ENCODE measurements at regions not wholly inside any gene's neighbourhood (a gene's known extent, or its start where the extent isn't known, plus 50 kb on each side); places are given as distances from the start of the nearest gene placed in this dataset.

DNA sequence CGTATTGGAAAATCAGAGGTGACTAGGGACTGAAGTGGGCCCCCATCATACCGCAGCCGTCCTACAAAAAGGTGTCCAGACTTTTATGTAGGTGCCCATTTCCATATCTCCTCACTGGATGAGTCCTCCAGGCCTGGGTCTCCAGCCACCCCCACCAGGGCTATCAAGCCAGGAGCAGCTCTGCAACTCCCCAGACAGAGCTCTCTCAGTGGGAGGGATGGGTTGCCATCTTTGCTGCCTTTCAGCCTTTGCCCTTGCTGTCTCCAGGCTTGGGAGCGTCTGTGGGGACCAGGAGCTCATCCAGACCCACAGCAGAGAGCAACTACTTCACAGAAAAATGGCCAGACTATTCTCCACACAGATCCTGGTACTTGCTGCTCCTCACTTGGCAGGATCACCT lies 802.7 kb upstream of the IGFBP3 start:
- DNase-seq (ENCODE audit: low spot score) = no peak

DNA sequence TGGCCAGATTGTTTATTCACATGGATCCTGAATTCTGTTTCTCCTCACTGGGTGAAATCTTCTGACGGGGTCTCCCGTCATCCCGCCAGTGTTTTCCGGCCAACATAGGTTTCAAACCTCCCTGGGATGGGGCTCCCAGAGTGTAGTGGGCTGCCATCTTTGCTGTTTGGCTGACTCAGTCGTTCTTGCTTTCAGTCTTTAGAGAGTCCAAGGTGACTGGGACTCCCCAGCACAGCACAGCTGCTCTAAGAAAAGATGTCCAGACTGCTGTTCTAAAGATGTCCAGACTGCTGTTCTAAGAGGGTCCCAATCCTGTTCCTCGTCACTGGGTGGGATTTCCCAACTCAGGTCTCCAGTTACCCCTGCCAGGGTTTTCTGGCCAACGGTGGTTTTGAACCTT lies 801.9 kb upstream of the IGFBP3 start:
- no peak for DNase-seq (ENCODE audit: low spot score)

DNA sequence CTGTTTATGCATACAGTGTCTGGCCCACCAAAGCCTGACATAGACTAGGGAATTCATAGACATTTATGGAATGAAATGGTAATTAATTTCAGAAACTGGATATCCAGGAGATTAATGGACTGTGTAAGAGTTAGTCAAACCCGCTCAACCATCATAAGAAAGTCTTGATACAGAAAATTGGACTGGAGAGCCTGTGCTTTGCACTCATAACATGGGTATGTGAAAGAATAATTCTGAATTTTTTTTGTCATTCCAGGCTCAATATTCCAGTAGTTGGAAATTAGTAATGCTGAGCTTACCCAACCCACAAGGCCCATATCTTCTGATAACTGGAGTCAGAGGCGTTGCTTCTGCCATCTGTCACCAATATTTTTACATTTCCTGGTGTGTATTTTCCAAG lies 799.7 kb upstream of the IGFBP3 start:
- DNase-seq (ENCODE audit: low spot score) = no peak

DNA sequence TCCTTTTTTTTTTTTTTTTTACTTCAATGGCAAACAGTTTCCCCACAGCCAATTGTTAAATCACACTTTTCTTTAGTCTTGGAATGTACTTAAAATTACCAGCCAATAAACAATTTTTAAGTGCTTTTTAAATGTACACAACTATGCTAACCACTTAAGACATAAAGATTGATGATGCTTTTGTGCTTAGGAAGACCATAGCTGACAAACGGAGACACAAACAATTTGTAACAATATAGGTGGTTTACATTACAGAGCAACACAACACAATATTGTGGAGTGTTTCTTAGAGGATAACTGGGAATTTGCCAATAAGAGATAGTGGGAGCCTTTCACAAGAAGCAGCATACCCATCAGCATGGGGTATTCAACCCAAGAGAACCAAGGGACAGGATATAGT lies 798.5 kb upstream of the IGFBP3 start:
- DNase-seq (ENCODE audit: low spot score) = no peak

DNA sequence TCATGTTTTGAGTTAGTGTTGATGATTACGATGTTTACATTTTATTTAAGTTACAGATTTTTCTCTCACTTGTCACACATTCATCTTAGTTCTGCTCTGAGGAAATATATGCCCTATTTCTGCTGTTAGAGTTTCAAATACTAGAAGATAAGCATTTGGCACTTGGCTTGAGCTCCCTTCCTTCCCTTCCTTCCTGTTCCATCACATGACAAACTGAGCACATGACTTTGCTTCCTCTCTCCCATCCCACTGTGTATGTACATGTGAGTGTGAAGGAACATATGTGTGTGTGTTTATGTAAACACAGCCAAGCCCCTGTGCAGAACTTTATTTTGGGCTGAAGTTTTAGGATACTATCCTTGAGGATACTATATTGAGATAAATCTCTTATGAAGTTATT lies 795.9 kb upstream of the IGFBP3 start:
- no peak for DNase-seq (ENCODE audit: low spot score)

DNA sequence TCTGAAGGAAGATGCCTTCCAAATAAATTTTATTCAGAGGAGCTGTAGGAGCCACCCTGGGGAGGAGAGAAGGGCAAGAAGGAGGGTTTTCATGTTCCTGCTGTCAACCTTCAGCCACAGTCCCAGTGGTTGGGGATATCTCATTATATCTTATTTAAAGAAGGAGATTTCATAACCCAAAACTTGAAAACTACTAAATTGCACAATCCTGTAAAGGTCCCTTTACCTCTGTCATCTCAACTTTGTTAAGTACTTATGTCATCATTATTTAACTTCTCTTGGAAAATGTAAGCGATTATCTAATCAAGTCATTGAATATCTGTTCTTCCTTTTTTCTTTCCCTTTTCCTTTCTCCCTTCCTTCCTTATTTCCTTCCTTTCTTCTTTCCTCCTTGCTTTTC lies 794.5 kb upstream of the IGFBP3 start:
- DNase-seq (ENCODE audit: low spot score) = no peak

DNA sequence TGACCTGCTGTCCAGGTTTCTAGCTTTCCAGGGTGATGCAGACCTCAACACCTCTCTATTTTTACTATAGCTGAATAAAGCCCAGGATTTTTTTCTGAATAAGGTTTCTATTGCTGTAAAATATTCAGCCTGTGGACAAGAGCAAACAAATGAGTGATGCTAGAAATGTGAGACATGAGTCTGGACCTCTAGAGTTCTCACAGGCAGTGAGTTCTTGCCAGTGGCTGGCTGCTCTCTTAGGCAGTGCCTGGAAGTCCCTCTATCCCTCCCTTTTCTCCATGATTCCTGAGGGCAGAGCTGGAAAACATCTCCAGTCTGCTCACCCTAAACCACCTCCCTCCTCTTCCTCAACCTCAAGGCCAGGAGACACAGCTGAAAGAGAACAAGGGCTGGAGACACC lies 793.8 kb upstream of the IGFBP3 start:
- DNase-seq (ENCODE audit: low spot score) = no peak

DNA sequence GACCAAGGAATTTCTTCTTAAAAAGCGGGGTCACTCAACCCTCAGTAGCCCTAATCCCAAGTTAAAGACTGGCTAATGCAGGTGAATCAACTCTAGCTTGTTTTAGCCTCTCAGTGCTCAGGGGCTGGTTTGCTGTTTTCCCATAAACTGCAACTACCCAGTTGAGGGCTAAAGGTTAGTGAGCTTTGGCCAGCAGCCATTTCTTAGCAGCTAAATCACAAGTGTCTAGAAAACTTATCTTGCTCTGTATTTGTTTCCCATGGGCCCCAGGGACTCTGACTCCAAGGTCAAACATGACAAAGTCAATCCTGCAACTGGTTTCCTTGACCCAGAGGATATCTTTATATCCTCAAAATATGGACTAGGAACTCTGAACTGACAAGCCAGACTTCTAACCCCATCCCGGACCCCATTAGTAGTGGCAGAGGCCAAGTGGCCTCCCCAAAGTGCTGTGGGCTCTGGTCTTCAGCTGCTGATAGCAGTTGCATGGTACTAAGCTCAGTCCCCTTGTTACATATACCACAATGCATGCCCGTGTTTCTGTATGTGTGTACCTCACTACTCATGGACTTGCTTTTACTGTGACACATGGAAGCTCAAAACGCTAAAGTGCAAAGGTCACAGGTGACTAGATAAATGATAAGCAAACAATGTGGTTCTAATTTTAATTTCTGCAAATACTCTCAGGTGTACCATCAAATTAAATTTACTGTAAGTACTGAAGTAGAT lies 793.0 kb upstream of the IGFBP3 start:
- DNase-seq (ENCODE audit: low spot score) = peak; percentile 1

DNA sequence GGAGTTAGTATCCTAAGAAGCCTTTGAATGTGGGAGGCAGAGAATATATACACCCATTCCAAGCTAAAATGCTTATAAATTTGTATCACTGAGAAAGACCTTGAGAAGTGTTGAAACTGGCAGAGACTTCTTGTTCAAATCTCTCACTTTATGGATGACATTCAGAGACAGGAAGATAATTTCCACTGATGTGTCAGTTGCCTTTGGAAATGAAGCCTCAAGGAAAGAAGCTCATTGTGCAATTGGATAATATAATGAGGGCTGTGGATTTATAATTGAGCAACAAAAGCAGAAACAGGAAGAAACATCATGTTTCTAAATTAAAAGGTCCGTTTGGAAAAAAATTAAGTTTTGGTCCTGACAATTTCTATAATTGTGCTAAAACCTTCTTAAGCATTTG lies 789.9 kb upstream of the IGFBP3 start:
- DNase-seq (ENCODE audit: low spot score) = no peak

DNA sequence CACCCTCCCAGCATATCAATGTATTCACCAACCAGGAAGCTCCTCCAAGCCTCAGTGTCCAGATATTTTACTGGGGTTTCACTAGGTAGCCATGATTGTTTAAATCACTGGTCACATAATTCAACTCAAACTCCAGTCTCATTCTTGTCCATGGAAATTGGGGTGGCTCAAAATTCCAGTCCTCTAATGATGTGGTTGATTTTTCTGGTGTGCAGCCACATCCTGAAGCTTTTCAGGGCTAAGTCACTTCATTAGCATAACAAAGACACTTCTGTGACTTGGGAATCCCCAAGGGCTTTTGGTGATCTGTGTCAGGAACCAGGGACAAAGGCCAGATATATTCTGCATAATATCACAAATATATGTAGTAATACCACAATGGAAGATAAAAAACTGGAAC lies 786.9 kb upstream of the IGFBP3 start:
- no peak for DNase-seq (ENCODE audit: low spot score)

DNA sequence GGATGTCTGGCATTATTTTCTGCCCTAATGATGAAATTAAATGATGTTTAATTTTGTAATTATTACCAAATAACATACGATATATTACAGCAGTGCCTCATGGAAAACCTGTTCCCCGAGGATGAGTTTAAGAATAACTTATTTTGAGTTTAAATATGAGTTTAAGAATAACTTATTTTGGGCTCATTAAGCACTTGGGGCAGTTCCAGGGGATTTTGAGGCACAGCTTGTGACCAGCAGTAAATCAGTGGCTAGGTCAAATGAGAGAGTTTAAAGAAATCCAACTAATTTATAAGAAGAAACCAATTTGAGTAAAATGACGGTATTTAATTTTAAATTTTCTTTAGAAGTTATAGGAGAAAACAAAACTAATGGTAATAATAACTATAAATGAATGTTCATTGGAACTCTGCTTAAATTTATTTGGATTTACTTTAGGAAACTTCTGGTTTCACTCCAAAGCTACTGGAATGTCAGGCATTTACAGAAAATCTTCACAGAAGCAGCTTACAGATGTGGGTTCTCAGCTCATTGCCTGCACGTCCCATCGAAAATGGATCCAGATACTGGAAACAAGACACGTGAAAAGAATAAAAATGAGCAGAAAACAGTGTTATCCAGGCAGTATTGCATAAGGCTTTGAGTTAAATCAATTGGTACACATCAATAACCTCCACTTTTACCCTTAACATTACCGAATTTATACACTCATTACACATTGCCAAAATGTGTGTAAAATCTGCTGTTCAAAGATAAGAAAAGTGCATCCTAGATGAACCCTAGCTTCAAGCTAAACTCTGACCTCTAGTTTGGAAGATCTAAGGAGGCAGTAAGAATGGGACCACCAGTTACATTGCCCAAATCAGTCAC lies 784.5 kb upstream of the IGFBP3 start:
- DNase-seq (ENCODE audit: low spot score) = no peak

DNA sequence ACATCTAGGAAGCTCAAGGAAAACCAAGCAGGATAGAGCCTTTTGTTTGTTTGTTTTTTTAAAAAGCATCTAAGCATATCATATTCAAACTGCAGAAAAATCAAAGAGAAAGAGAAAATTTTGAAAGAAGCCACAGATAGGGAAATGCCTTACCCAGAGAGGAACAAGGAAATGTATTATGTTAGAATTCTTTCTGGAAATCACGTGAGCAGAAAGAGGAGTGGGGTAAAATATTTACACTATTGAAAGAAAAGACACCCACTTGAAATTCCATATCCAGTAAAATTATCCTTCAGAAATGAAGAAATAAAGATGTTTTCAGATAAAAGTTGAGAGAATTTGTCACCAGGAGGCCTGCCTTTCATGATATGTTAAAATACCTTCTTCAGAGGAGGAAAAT lies 775.7 kb upstream of the IGFBP3 start:
- no peak for DNase-seq (ENCODE audit: low spot score)

DNA sequence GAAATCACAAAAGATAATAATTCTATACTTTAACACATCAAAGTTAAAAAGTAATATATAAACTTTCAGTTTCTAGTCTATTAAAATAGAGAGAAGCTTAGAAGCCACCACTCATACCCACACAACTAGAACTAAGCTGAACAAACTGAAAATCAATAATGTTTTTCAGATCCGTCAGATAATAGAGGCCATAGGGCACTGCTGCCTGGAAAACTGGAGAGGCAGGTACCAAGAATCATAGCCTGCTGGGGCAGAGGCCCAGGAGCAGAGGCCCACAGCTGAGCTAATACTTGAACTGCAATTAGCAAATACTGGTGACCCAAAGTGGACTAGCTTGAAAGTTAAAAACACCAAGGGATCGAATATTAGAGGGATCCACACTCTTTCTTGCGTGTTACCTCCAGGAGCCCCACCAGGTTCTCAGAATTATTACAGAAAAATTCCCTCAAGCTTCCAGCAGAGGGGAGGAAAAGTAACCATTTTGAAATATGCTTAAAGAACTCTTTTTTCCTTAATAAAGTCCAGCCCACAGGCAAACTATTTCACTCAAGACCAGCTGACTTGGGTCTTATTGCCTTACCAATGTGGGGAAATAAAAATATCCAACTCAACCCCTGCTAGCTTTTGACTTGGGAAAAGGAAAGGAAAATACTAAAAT lies 774.1 kb upstream of the IGFBP3 start:
- no peak for DNase-seq (ENCODE audit: low spot score)

DNA sequence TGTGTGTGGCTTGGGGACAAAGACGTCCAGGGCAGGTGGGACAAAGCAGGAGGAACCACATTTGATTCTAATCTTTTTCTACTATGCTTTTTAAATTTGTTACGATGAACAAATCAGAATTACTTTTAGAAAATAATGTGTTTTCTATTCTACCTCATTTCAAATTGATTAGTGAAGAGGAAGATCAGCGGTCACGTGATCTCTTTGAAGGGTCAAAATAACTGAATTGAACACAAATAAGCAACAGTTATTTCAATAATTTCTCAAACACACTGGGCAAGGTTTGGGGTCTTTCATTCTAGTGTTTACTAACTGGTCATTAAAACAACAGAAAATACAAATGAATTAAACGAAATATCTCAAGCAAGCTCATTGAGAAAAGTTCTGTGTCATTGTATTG lies 773.0 kb upstream of the IGFBP3 start:
- DNase-seq (ENCODE audit: low spot score) = no peak

DNA sequence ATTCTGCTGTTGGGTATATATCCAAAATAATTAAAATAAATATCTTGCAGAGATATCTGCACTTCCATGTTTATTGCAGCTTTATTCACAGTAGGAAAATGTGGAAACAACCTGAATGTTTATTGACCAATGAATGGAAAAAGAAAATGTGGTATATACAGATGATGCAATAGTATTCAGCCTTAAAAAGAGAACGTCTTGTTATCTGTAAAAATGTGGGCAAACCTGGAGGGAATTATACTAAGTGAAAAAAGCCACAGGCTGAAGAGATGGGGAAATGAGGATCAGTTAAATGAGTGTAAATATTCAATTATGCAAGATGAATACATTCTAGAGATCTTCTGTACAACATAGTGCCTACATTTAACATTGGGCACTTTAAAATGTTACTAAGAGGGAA lies 766.1 kb upstream of the IGFBP3 start:
- no peak for DNase-seq (ENCODE audit: low spot score)

DNA sequence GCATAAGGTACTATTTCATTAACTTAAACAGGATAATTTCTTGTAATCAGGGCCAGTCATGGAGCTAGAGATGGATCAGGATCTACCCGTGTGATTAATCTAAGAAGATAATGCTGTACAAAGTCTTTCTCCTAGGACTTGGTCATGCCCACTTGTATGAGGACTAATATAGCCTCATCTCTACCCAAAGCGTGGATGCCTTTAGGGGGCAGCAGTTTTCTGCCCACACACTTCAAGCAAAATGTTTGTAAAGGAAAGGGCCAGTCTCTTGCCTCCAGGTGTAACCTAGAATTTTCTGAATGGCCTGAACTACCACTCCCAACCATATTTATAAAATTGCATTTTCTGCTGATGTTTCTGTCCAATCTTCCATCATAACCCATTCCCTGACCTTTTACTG lies 764.0 kb upstream of the IGFBP3 start:
- no peak for DNase-seq (ENCODE audit: low spot score)

DNA sequence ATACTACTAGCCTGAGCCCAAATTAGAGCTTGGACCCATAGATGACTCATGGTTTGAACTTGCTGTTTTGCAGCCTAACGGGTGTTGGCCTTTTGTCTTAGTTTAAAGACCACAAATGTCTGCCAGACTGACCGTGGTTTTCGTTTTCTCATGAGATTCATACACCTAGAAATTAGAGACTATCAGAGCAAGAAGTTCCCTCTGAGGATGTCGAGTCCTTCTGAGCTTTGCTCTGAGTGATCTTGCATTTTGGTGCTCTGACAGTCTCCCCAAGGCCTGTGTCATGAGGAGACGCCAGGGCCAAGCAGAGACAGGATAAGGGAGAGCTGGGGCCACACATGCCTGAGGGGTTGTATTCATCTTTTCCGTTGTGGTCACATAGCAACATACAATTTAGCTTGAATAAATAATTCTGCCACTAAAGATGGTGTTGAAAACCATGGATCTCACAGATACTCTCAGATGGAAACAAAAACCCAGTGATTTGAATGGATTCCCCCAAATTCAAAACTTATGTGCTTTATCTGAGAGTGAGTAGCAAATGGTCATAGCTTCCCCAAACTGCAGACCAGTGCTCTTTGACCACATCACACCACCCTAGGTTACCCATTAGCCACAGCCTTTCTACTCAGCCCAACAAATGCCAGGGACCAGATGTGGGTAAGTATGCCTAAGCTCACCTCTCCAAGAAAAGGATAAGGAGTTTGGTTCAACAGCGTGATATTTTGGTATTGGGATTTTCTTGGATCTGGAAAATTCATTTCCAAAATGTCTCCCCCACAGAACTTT lies 762.0 kb upstream of the IGFBP3 start:
- no peak for DNase-seq (ENCODE audit: low spot score)

DNA sequence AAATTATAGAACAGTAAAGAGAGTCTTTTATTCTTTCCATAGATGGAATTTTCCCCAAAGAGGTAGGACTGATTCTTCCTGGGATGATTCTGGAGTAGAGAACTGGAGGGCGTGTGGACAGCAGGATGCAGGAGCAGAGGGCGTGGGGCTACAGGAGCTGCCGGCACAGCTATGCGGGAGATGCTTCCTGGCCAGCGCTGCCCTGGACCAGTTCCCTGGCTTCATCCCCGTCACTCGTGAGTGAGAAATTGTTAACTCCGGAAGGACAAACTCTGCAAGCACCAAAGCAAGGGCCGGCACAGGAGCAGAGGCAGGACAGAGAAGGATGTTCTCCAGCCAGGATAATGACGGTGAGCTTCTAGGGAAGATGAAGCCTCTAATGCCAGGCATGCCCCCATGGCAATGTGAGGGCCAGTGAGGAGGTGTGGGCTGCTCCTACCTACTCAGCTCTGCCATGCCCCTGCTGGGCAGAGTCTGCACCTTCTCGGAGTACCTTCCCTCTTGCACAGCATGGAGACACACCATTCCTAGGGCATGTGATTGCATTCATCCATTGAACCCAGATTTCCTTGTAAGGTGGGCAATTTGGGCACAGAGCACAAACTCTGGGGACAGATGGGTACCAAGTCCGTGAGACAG lies 760.9 kb upstream of the IGFBP3 start:
- DNase-seq (ENCODE audit: low spot score) = no peak

DNA sequence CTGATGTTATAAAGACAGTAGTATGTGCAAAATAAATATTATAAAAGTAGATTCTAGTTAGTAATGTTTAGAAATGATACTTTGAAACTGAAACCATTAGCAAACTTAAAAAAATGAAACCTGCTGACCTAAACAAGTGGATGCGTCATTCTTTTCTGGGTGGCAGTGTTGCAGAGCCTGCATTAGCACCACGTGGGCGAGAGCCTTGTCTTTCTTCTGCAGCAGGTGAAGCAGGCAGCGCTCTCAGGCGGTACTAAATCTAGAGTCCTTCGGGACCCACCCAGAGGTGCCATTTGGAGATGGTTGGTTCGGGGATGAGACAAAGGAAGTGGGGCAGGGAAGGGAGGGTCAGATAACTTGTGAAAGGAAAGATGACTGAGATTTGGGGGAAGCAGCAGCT lies 759.1 kb upstream of the IGFBP3 start:
- no peak for DNase-seq (ENCODE audit: low spot score)

DNA sequence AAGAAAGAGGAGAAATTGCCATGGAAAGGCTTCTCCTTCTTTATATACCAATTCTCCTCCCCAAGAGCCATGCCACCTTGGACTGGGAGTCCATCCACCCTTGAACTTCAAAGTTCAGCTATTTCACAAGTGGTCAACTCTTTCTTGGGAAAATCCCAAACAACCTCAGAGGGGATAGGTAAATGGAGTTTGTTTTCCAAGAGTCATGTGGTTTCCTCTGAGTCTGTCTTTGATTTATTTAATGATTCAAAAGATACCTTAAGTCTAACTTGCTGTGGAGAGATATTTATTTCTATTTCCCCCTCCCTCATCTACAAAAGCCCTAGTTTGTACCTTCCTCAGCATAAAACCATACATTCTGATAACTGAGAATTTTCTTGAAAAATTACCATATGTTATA lies 758.6 kb upstream of the IGFBP3 start:
- no peak for DNase-seq (ENCODE audit: low spot score)

DNA sequence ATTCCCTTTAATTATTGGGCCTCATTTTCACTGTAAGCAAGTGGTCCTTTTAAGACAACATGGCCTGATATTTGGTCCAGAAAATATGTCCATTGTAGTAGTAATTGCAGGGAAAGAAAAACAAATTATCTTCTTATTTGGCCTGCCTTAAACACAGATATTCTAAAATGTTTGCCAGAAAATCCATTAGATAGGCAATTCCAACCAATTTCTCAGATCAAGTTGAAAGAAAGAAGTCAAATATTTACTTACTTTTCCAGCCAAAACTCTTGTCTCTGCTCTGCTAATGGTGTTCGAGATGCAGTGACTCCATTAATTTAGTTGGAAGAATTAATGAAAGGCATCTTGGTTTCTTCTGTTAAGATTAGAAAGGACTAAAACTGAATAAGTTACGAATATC lies 757.3 kb upstream of the IGFBP3 start:
- no peak for DNase-seq (ENCODE audit: low spot score)

DNA sequence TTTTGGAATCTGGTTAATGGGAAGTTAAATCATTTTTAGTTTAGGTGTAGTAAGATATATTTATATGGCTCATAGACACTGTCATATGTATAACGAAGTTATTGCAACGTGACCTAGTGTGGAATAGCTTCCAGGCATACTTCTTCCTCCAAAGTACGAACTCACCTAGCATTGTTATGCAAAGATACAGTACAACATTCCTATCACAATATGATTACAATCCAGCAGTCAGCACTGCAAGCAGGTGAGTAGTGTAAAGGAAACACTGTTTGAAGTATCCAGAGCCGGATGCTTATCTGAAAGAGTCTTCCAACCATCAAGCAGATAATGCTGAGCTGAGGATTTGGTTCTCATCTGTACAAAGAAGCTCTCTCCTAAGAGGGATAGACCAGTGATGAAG lies 754.4 kb upstream of the IGFBP3 start:
- no peak for DNase-seq (ENCODE audit: low spot score)

Data from globus pallidus (tissue), 1 donor.